ENCODE measurements at regions not wholly inside any gene's neighbourhood (a gene's known extent, or its start where the extent isn't known, plus 50 kb on each side); places are given as distances from the start of the nearest gene placed in this dataset.

- no peak for DNase-seq (ENCODE audit: low read depth)
Observed at GRCh38 chr10:32169556-32169955, 113.3 kb upstream of the KIF5B start.

GRCh38 chr10:32167450-32167849, 111.2 kb upstream of the KIF5B start:
- DNase-seq (ENCODE audit: low read depth): no peak

GRCh38 chr10:32166365-32166764, 110.1 kb upstream of the KIF5B start:
- no peak for DNase-seq (ENCODE audit: low read depth)

GRCh38 chr10:32163762-32164148, 107.5 kb upstream of the KIF5B start:
- DNase-seq (ENCODE audit: low read depth): no peak

- no peak for DNase-seq (ENCODE audit: low read depth)
Observed at GRCh38 chr10:32163071-32163761, 107.0 kb upstream of the KIF5B start.

GRCh38 chr10:32161586-32161985, 105.4 kb upstream of the KIF5B start:
- DNase-seq (ENCODE audit: low read depth): no peak

GRCh38 chr10:32160864-32161263, 104.6 kb upstream of the KIF5B start:
- DNase-seq (ENCODE audit: low read depth): no peak

- DNase-seq (ENCODE audit: low read depth): no peak
Observed at GRCh38 chr10:32159264-32159663, 103.0 kb upstream of the KIF5B start.

- DNase-seq (ENCODE audit: low read depth): no peak
Observed at GRCh38 chr10:32156031-32156495, 99.8 kb upstream of the KIF5B start.

- no peak for DNase-seq (ENCODE audit: low read depth)
Observed at GRCh38 chr10:32155075-32155516, 98.9 kb upstream of the KIF5B start.

GRCh38 chr10:32153931-32154330, 97.7 kb upstream of the KIF5B start:
- no peak for DNase-seq (ENCODE audit: low read depth)

- no peak for DNase-seq (ENCODE audit: low read depth)
Observed at GRCh38 chr10:32153252-32153651, 97.0 kb upstream of the KIF5B start.

GRCh38 chr10:32151871-32152270, 95.6 kb upstream of the KIF5B start:
- no peak for DNase-seq (ENCODE audit: low read depth)

- DNase-seq (ENCODE audit: low read depth): no peak
Observed at GRCh38 chr10:32150532-32151101, 94.4 kb upstream of the KIF5B start.

- DNase-seq (ENCODE audit: low read depth): no peak
Observed at GRCh38 chr10:32149252-32149955, 93.2 kb upstream of the KIF5B start.

GRCh38 chr10:32148864-32149251, 92.6 kb upstream of the KIF5B start:
- DNase-seq (ENCODE audit: low read depth): no peak

GRCh38 chr10:32147730-32148129, 91.5 kb upstream of the KIF5B start:
- no peak for DNase-seq (ENCODE audit: low read depth)

- no peak for DNase-seq (ENCODE audit: low read depth)
Observed at GRCh38 chr10:32146166-32146565, 89.9 kb upstream of the KIF5B start.

- DNase-seq (ENCODE audit: low read depth): no peak
Observed at GRCh38 chr10:32144817-32145688, 88.8 kb upstream of the KIF5B start.

GRCh38 chr10:32143302-32143847, 87.2 kb upstream of the KIF5B start:
- DNase-seq (ENCODE audit: low read depth): no peak

GRCh38 chr10:32142646-32143045, 86.4 kb upstream of the KIF5B start:
- DNase-seq (ENCODE audit: low read depth): no peak
